ENCODE measurements at regions not wholly inside any gene's neighbourhood (a gene's known extent, or its start where the extent isn't known, plus 50 kb on each side); places are given as distances from the start of the nearest gene placed in this dataset.

- Histone ChIP-seq H3K4me2 (ENCODE audit: low read depth, low read length) (no peak overlapping the region), H3K4me1 (ENCODE audit: low read length) (no peaks in the 10 kb centered on the region), H3K9ac (ENCODE audit: low read length) (no peak overlapping the region), H2AFZ (ENCODE audit: low read length) (no peak overlapping the region), H3K27ac (ENCODE audit: low read length) (no peak overlapping the region), H3F3A (ENCODE audit: insufficient read depth, low read length) (no peaks in the 10 kb centered on the region), H3K9me2 (replicated peaks; ENCODE audit: insufficient read depth, low read length) (no peaks in the 10 kb centered on the region), H4K20me1 (ENCODE audit: insufficient read depth, low read length) (no peaks in the 10 kb centered on the region), H3K4me3 (ENCODE audit: low read length) (no peak overlapping the region), H3K27me3 (replicated peaks; ENCODE audit: insufficient read depth, low read length) (no peaks in the 10 kb centered on the region), H3K36me3 (replicated peaks; ENCODE audit: insufficient read depth, low read length) (no peaks in the 10 kb centered on the region), H3K9me3 (replicated peaks; ENCODE audit: insufficient read depth, low read length) (no peaks in the 10 kb centered on the region), H3K79me2 (ENCODE audit: low read length) (no peaks in the 10 kb centered on the region)
- DNase-seq = no peak
- TF ChIP-seq CTCF (IDR thresholded peaks at IDR 0.05; ENCODE audit: low read length) = no peak
- no peak for TF ChIP-seq EZH2 (optimal IDR thresholded peaks at IDR 0.05; ENCODE audit: low read depth, low read length)
- TF ChIP-seq EZH2phosphoT487 (IDR thresholded peaks at IDR 0.05; ENCODE audit: low read length) = no peak
These were observed 565.5 kb downstream of the EPM2A start for GRCh38 chr6:145169726-145170224.

DNA sequence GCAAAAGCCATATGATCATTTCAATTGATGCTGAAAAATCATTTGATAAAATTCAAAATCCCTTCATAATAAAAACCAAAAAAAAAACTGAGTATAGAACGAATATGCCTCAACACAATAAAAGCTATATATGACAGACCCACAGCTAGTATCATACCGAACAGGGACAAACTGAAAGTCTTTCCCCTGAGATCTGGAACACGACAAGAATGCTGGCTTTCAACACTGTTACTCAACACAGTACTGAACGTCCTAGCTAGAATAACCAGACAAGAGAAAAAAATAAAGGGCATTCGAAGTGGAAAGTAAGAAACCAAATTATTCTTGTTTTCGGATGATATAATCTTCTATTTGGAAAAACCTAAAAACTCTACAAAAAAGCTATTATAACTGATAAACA, 559.9 kb downstream of the EPM2A start:
- Histone ChIP-seq H3K9ac (ENCODE audit: low read length) (no peak overlapping the region), H3K9me2 (replicated peaks; ENCODE audit: insufficient read depth, low read length) (no peaks in the 10 kb centered on the region), H3K27me3 (replicated peaks; ENCODE audit: insufficient read depth, low read length) (no peaks in the 10 kb centered on the region), H3F3A (ENCODE audit: insufficient read depth, low read length) (no peaks in the 10 kb centered on the region), H3K4me1 (ENCODE audit: low read length) (no peaks in the 10 kb centered on the region), H3K79me2 (ENCODE audit: low read length) (no peaks in the 10 kb centered on the region), H3K27ac (ENCODE audit: low read length) (no peak overlapping the region), H4K20me1 (ENCODE audit: insufficient read depth, low read length) (no peaks in the 10 kb centered on the region), H3K4me3 (ENCODE audit: low read length) (no peak overlapping the region), H3K9me3 (replicated peaks; ENCODE audit: insufficient read depth, low read length) (no peaks in the 10 kb centered on the region), H2AFZ (ENCODE audit: low read length) (no peak overlapping the region), H3K4me2 (ENCODE audit: low read depth, low read length) (no peak overlapping the region), H3K36me3 (replicated peaks; ENCODE audit: insufficient read depth, low read length) (no peaks in the 10 kb centered on the region)
- TF ChIP-seq EZH2phosphoT487 (IDR thresholded peaks at IDR 0.05; ENCODE audit: low read length) = no peak
- no peak for TF ChIP-seq CTCF (IDR thresholded peaks at IDR 0.05; ENCODE audit: low read length)
- no peak for TF ChIP-seq EZH2 (optimal IDR thresholded peaks at IDR 0.05; ENCODE audit: low read depth, low read length)
- no peak for DNase-seq

DNA sequence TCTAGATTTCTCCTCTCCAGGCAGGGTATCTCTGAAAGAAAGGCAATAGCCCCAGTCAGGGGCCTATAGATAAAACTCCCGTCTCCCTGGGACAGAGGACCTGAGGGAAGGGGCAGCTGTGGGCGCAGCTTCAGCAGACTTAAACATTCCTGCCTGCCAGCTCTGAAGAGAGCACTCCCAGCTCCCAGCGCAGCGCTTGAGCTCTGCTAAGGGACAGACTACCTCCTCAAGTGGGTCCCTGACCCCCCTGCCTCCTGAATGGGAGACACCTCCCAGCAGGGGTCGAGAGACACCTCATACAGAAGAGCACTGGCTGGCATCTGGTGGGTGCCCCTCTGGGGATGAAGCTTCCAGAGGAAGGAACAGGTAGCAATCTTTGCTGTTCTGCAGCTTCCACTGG, 556.9 kb downstream of the EPM2A start:
- H3K79me2 ChIP-seq (ENCODE audit: low read length) = no peaks in the 10 kb centered on the region
- no peaks in the 10 kb centered on the region for H3K9me2 ChIP-seq (replicated peaks; ENCODE audit: insufficient read depth, low read length)
- H3K27ac ChIP-seq (ENCODE audit: low read length) = no peak overlapping the region
- no peaks in the 10 kb centered on the region for H4K20me1 ChIP-seq (ENCODE audit: insufficient read depth, low read length)
- no peak overlapping the region for H3K4me2 ChIP-seq (ENCODE audit: low read depth, low read length)
- H3K4me3 ChIP-seq (ENCODE audit: low read length) = no peak overlapping the region
- no peaks in the 10 kb centered on the region for H3K4me1 ChIP-seq (ENCODE audit: low read length)
- DNase-seq = no peak
- H3F3A ChIP-seq (ENCODE audit: insufficient read depth, low read length) = no peaks in the 10 kb centered on the region
- no peaks in the 10 kb centered on the region for H3K9me3 ChIP-seq (replicated peaks; ENCODE audit: insufficient read depth, low read length)
- no peak overlapping the region for H2AFZ ChIP-seq (ENCODE audit: low read length)
- no peak for TF ChIP-seq EZH2 (optimal IDR thresholded peaks at IDR 0.05; ENCODE audit: low read depth, low read length)
- no peak for TF ChIP-seq CTCF (IDR thresholded peaks at IDR 0.05; ENCODE audit: low read length)
- TF ChIP-seq EZH2phosphoT487 (IDR thresholded peaks at IDR 0.05; ENCODE audit: low read length) = no peak
- no peaks in the 10 kb centered on the region for H3K36me3 ChIP-seq (replicated peaks; ENCODE audit: insufficient read depth, low read length)
- no peak overlapping the region for H3K9ac ChIP-seq (ENCODE audit: low read length)
- H3K27me3 ChIP-seq (replicated peaks; ENCODE audit: insufficient read depth, low read length) = no peaks in the 10 kb centered on the region
